GM19467 (cell line): ENCODE measurements at regions not wholly inside any gene's neighbourhood (a gene's known extent, or its start where the extent isn't known, plus 50 kb on each side); places are given as distances from the start of the nearest gene placed in this dataset.
"Not testable (repeated sequence)": the region's sequence is repeated elsewhere in the genome, so short reads cannot be mapped to it uniquely, and the experiment has no call there.

Experiments
- ATAC-seq: cut with Tn5 transposase; IDR thresholded peaks from one replicate; pipeline ENCODE4 v1.9.1; 2021; ENCODE audit warnings: mild to moderate bottlenecking, moderate library complexity; ENCODE audit not compliant: unreplicated experiment

GRCh38 chr3:161689584-161690298 is 193.1 kb downstream of the OTOL1 start:
- no peak for ATAC-seq

- ATAC-seq: no peak
Observed at GRCh38 chr3:161690299-161690620, 193.7 kb downstream of the OTOL1 start.

- ATAC-seq: no peak
Observed at GRCh38 chr3:161691677-161692076, 195.1 kb downstream of the OTOL1 start.

- no peak for ATAC-seq
Observed at GRCh38 chr3:161694682-161695564, 198.3 kb downstream of the OTOL1 start.

- ATAC-seq: no peak
Observed at GRCh38 chr3:161695811-161696210, 199.2 kb downstream of the OTOL1 start.

GRCh38 chr3:161700998-161701397 is 204.4 kb downstream of the OTOL1 start:
- no peak for ATAC-seq

- not testable (repeated sequence) for ATAC-seq
Observed at GRCh38 chr3:161707253-161707652, 210.6 kb downstream of the OTOL1 start.

GRCh38 chr3:161713731-161714130 is 217.1 kb downstream of the OTOL1 start:
- ATAC-seq: no peak

GRCh38 chr3:161731968-161732367 is 235.4 kb downstream of the OTOL1 start:
- no peak for ATAC-seq

GRCh38 chr3:161737171-161737570 is 240.6 kb downstream of the OTOL1 start:
- ATAC-seq: no peak

- no peak for ATAC-seq
Observed at GRCh38 chr3:161740421-161740820, 243.8 kb downstream of the OTOL1 start.

- no peak for ATAC-seq
Observed at GRCh38 chr3:161744366-161744765, 247.8 kb downstream of the OTOL1 start.

- ATAC-seq: no peak
Observed at GRCh38 chr3:161745741-161746140, 249.1 kb downstream of the OTOL1 start.

- ATAC-seq: no peak
Observed at GRCh38 chr3:161748049-161748448, 251.4 kb downstream of the OTOL1 start.

GRCh38 chr3:161754420-161755053 is 257.9 kb downstream of the OTOL1 start:
- ATAC-seq: no peak

- no peak for ATAC-seq
Observed at GRCh38 chr3:161759444-161759843, 262.8 kb downstream of the OTOL1 start.

GRCh38 chr3:161766331-161766730 is 269.7 kb downstream of the OTOL1 start:
- no peak for ATAC-seq

GRCh38 chr3:161770484-161771386 is 274.1 kb downstream of the OTOL1 start:
- ATAC-seq: peak; percentile 77

GRCh38 chr3:161781381-161781780 is 284.8 kb downstream of the OTOL1 start:
- ATAC-seq: no peak

- no peak for ATAC-seq
Observed at GRCh38 chr3:161793194-161793930, 296.8 kb downstream of the OTOL1 start.
